ENCODE measurements at regions not wholly inside any gene's neighbourhood (a gene's known extent, or its start where the extent isn't known, plus 50 kb on each side); places are given as distances from the start of the nearest gene placed in this dataset.

DNA sequence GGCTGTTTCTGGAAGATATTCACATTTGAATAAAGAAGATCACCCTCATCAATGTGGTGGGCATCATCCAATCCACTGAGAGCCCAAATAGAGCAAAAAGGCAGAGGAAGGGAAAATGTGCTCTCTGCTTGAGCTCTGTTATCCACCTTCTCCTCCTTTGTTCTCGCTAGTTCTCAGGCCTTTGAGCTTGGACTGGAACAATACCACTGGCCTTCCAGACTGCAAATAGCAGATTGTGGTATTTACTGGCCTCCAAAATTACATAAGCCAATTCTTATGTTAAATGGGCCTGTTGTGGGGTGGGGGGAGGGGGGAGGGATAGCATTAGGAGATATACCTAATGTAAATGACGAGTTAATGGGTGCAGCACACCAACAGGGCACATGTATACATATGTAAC is 219.3 kb downstream of the C1orf94 start:
- no peak overlapping the region for H3K4me3 ChIP-seq
- peaks cover 0 to 13% (median 0%) of the 10 kb centered on the region in 11 donors for H3K9me3 ChIP-seq
- H3K36me3 ChIP-seq = no peaks in the 10 kb centered on the region
- intact Hi-C loops (cut with DNase I) = no loop called here
- H3K4me1 ChIP-seq = no peaks in the 10 kb centered on the region
- no peak for DNase-seq
- ATAC-seq = no peak
- WGBS, 2 donors = 75 to 79% methylated on average over 2 of the region's 2 CpGs
- TF ChIP-seq CTCF (IDR thresholded peaks at IDR 0.05) = no peak
- no peak overlapping the region for H3K27ac ChIP-seq
- H3K27me3 ChIP-seq = peaks cover 0 to 15% (median 0%) of the 10 kb centered on the region in 7 donors

GRCh38 chr1:34398241-34398915 is 221.7 kb downstream of the C1orf94 start:
- Histone ChIP-seq H3K4me3 (no peak overlapping the region), H3K27ac (no peak overlapping the region), H3K9me3 (peaks cover 0 to 17% (median 0%) of the 10 kb centered on the region in 11 donors), H3K27me3 (peaks cover 0 to 7% (median 0%) of the 10 kb centered on the region in 7 donors), H3K36me3 (no peaks in the 10 kb centered on the region), H3K4me1 (no peaks in the 10 kb centered on the region)
- 85 to 88% methylated on average over 5 of the region's 5 CpGs for WGBS, 2 donors
- TF ChIP-seq CTCF (IDR thresholded peaks at IDR 0.05) = no peak
- DNase-seq = no peak
- intact Hi-C loops (cut with DNase I) = no loop called here
- ATAC-seq = no peak

DNA sequence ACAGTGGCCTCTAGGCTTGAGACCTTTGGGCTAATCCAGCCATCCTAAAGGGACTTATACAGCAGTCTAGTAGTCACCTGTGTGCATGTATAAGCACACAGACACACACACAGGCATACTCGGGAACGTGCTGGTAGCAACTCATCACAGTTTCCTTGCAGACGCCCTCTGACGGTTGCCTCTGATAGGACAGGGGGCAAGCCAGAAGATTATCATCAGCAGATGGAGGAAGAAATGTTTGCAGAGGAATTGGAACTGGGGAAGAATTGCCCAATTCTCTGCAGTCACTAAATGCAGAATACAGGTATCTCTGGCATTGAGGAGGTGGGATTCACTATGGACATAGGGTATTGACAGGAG is 222.2 kb downstream of the C1orf94 start:
- no peak overlapping the region for H3K4me3 ChIP-seq
- ATAC-seq (no peak), DNase-seq (no peak)
- TF ChIP-seq CTCF (IDR thresholded peaks at IDR 0.05) = no peak
- no peak overlapping the region for H3K27ac ChIP-seq
- 20 to 46% methylated on average over 4 of the region's 4 CpGs for WGBS, 2 donors
- intact Hi-C loops (cut with DNase I) = no loop called here
- no peaks in the 10 kb centered on the region for H3K4me1 ChIP-seq
- peaks cover 0 to 20% (median 0%) of the 10 kb centered on the region in 11 donors for H3K9me3 ChIP-seq
- peaks cover 0 to 7% (median 0%) of the 10 kb centered on the region in 7 donors for H3K27me3 ChIP-seq
- H3K36me3 ChIP-seq = no peaks in the 10 kb centered on the region

DNA sequence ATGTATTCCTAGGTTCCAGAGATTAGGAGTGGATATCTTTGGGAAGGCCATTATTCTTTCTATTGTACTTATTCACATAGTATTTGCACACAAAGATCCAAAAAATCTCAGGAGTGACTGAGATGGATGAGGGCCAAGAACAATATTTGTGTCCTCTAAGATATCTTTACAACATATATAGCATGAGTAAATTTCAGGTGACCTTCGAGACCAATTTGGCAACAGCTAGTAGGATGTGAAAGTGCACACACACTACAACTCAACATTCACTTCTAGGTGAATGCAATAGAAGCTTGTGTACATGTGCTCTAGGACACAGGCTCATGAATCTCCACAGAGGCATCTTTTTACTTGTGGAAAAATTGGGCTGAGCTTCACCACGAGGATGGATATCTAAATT is 224.0 kb downstream of the C1orf94 start:
- Histone ChIP-seq H3K27ac (no peak overlapping the region), H3K36me3 (no peaks in the 10 kb centered on the region), H3K9me3 (peaks cover 0 to 28% (median 0%) of the 10 kb centered on the region in 11 donors), H3K27me3 (peaks cover 0 to 7% (median 0%) of the 10 kb centered on the region in 7 donors), H3K4me3 (no peak overlapping the region), H3K4me1 (no peaks in the 10 kb centered on the region)
- WGBS, 2 donors = 35 to 53% methylated on average over 2 of the region's 2 CpGs
- DNase-seq (no peak), ATAC-seq (no peak)
- no peak for TF ChIP-seq CTCF (IDR thresholded peaks at IDR 0.05)
- intact Hi-C loops (cut with DNase I) = no loop called here
